GM12878 (cell line): ENCODE measurements at regions not wholly inside any gene's neighbourhood (a gene's known extent, or its start where the extent isn't known, plus 50 kb on each side); places are given as distances from the start of the nearest gene placed in this dataset.

Source experiments
- ATAC-seq: fragments of 200-7000 bp; cut with Tn5 transposase; 3 replicates; pipeline ENCODE4 v1.9.1; 2020; ENCODE audit warnings: mild to moderate bottlenecking, moderate library complexity
- BruUV-seq: library from RNA; stranded (reverse); fragments of 400-500 nt; replicated peaks from 2 replicates; lab custom pipeline; 2021; lab: Mats Ljungman, UMichigan
- CTCF ChIA-PET: fragments of 300-600 bp; sonication (Branson Sonifier 250); formaldehyde crosslinking; extraction: SDS; loops from one replicate; lab custom pipeline; 2021; ENCODE audit warnings: inconsistent platforms; lab: Yijun Ruan, JAX
- POLR2A ChIA-PET: fragments of 350-600 bp; formaldehyde crosslinking; extraction: SDS; loops from one replicate; lab custom pipeline; 2021; ENCODE audit warnings: inconsistent platforms; lab: Charles Lee
- RAD21 ChIA-PET: fragments of 300-600 bp; sonication (Branson Sonifier 250); formaldehyde crosslinking; loops from one replicate; lab custom pipeline; 2023; ENCODE audit warnings: antibody characterized with exemption; ENCODE audit not compliant: unreplicated experiment; lab: Charles Lee
- SMC1A ChIA-PET: fragments of 300-600 bp; sonication (Branson Sonifier 250); formaldehyde crosslinking; loops from one replicate; lab custom pipeline; 2023; ENCODE audit not compliant: unreplicated experiment, uncharacterized antibody; lab: Charles Lee
- DNase-seq: peaks from one replicate; pipeline ENCODE4 v3.0.0-alpha.2; 2011; ENCODE audit warnings: low read depth, low spot score
- FAIRE-seq: peaks from 3 replicates; lab custom pipeline; 2011; peaks lifted over from hg19 to GRCh38; lab: Jason Lieb, UNC
- H2AFZ ChIP-seq: 2 replicates; pipeline ENCODE4 v1.6.0; 2011; ENCODE audit warnings: low read depth, low read length, control low read depth; ENCODE audit not compliant: control insufficient read depth
- H3K27ac ChIP-seq: 2 replicates; pipeline ENCODE4 v1.5.1; 2011; ENCODE audit warnings: control low read depth; ENCODE audit not compliant: control insufficient read depth, insufficient read depth
- H3K27me3 ChIP-seq, 2 experiments: replicated peaks in 1 of 2; 2 replicates each; pipeline versions ENCODE4 v1.6.0 to v1.6.1; 2011; ENCODE audit warnings: low read length in 1 of 2; ENCODE audit not compliant: control insufficient read depth in 2 of 2, insufficient read depth in 2 of 2
- H3K36me3 ChIP-seq, 2 experiments: 2 replicates each; pipeline ENCODE4 v1.5.1; 2011; ENCODE audit warnings: low read length in 1 of 2; ENCODE audit not compliant: control insufficient read depth in 2 of 2, insufficient read depth in 2 of 2
- H3K4me1 ChIP-seq: 2 replicates; pipeline ENCODE4 v1.6.1; 2011; ENCODE audit warnings: mild to moderate bottlenecking, low read length, moderate library complexity, mixed read lengths; ENCODE audit not compliant: control insufficient read depth, insufficient read depth
- H3K4me2 ChIP-seq: 2 replicates; pipeline ENCODE4 v1.6.0; 2011; ENCODE audit warnings: control low read depth; ENCODE audit not compliant: control insufficient read depth, insufficient read depth
- H3K4me3 ChIP-seq: fragments of 200-600 bp; sonication (generic); 2 replicates; pipeline ENCODE4 v1.5.1; 2016
- H3K79me2 ChIP-seq: 2 replicates; pipeline ENCODE4 v1.6.0; 2011; ENCODE audit warnings: low read length; ENCODE audit not compliant: control insufficient read depth, insufficient read depth
- H3K9ac ChIP-seq: 2 replicates; pipeline ENCODE4 v1.8.0; 2011; ENCODE audit warnings: low read length, control low read depth, mixed read lengths; ENCODE audit not compliant: control insufficient read depth, insufficient read depth
- H3K9me3 ChIP-seq: replicated peaks from 3 replicates; pipeline ENCODE4 v1.5.1; 2011; ENCODE audit warnings: mild to moderate bottlenecking, low read length; ENCODE audit not compliant: control insufficient read depth, insufficient read depth
- H4K20me1 ChIP-seq: 2 replicates; pipeline ENCODE4 v1.6.0; 2011; ENCODE audit not compliant: control insufficient read depth, insufficient read depth
- BMI1 ChIP-seq: fragments of 450-650 bp; IDR thresholded peaks from 2 replicates; pipeline ENCODE4 v1.6.1; 2016; ENCODE audit warnings: mild to moderate bottlenecking, moderate library complexity, borderline replicate concordance
- CBX3 ChIP-seq: fragments of 200-600 bp; sonication (generic); IDR thresholded peaks from 2 replicates; pipeline ENCODE4 v1.6.1; 2016; ENCODE audit warnings: low read depth, borderline replicate concordance
- CREB1 ChIP-seq: IDR thresholded peaks from 2 replicates; pipeline ENCODE4 v1.6.1; 2012; ENCODE audit warnings: low read depth, mild to moderate bottlenecking, inconsistent platforms
- GATAD2B ChIP-seq: fragments of 450-650 bp; conservative IDR thresholded peaks from 2 replicates; pipeline ENCODE4 v1.6.1; 2017; ENCODE audit warnings: low read depth, mild to moderate bottlenecking, moderate library complexity
- JUND ChIP-seq: IDR thresholded peaks from 2 replicates; pipeline ENCODE4 v1.6.1; 2012; ENCODE audit warnings: low read depth, mild to moderate bottlenecking, low read length, improper control_type of control experiment, moderate library complexity
- NFXL1 ChIP-seq: fragments of 450-650 bp; IDR thresholded peaks from 2 replicates; pipeline ENCODE4 v1.6.1; 2017; ENCODE audit warnings: antibody characterized with exemption, mild to moderate bottlenecking, borderline replicate concordance
- NFYB ChIP-seq: IDR thresholded peaks from 2 replicates; pipeline ENCODE4 v1.6.1; 2011; ENCODE audit warnings: low read depth, mild to moderate bottlenecking, low read length, improper control_type of control experiment, moderate library complexity; ENCODE audit not compliant: insufficient read depth
- RAD21 ChIP-seq: IDR thresholded peaks from 2 replicates; pipeline ENCODE4 v1.6.1; 2011; ENCODE audit warnings: mild to moderate bottlenecking, low read depth, low read length, moderate library complexity; ENCODE audit not compliant: insufficient read depth
- SMAD1 ChIP-seq: fragments of 450-650 bp; IDR thresholded peaks from 2 replicates; pipeline ENCODE4 v1.6.1; 2018; ENCODE audit warnings: mild to moderate bottlenecking, low read depth; ENCODE audit not compliant: partially characterized antibody
- SPI1 ChIP-seq: IDR thresholded peaks from 2 replicates; pipeline ENCODE4 v1.6.1; 2011; ENCODE audit warnings: low read depth, mild to moderate bottlenecking, low read length, moderate library complexity, borderline replicate concordance; ENCODE audit not compliant: insufficient read depth
- SREBF2 ChIP-seq: IDR thresholded peaks from 2 replicates; pipeline ENCODE4 v1.6.1; 2012; ENCODE audit warnings: mild to moderate bottlenecking, low read length
- STAT3 ChIP-seq: IDR thresholded peaks from 2 replicates; pipeline ENCODE4 v1.6.1; 2011; ENCODE audit warnings: low read depth, low read length, improper control_type of control experiment
- TARDBP ChIP-seq: IDR thresholded peaks from 2 replicates; pipeline ENCODE4 v1.6.1; 2016; ENCODE audit warnings: borderline replicate concordance
- TCF7 ChIP-seq: IDR thresholded peaks from 2 replicates; pipeline ENCODE4 v1.6.1; 2014; ENCODE audit warnings: antibody characterized with exemption, borderline replicate concordance
- WRNIP1 ChIP-seq: IDR thresholded peaks from 2 replicates; pipeline ENCODE4 v1.6.1; 2011; ENCODE audit warnings: low read depth, low read length, improper control_type of control experiment, borderline replicate concordance
- YY1 ChIP-seq: IDR thresholded peaks from 2 replicates; pipeline ENCODE4 v1.6.1; 2011; ENCODE audit warnings: low read depth, mild to moderate bottlenecking, low read length
- WGBS: methylation state at CpG from one replicate; pipeline ENCODE4 v1.1.6; 2016; ENCODE audit warnings: low lambda C conversion rate; ENCODE audit not compliant: insufficient replicate concordance, insufficient coverage; ENCODE audit errors: missing lambda C conversion rate; 5-methylcytosine and 5-hydroxymethylcytosine counted together
- in situ Hi-C: fragments of 300-500 bp; cut with MboI; formaldehyde crosslinking; loops from 9 replicates; pipeline ENCODE4 v1.14.3; 2018; ENCODE audit warnings: mixed read lengths
- intact Hi-C: fragments of 100-400 bp; cut with micrococcal nuclease; formaldehyde crosslinking; loops from one replicate; pipeline ENCODE4 v1.14.2; 2022; ENCODE audit not compliant: unreplicated experiment
- TF ChIP-seq, protein P1 (sequence below): IDR thresholded peaks from 2 replicates; pipeline ENCODE4 v1.6.1; 2011; ENCODE audit warnings: low read depth, mild to moderate bottlenecking, low read length, moderate library complexity, borderline replicate concordance; ENCODE audit errors: extremely low read depth
- TF ChIP-seq, protein P2 (sequence below): fragments of 450-650 bp; formaldehyde crosslinking; IDR thresholded peaks from 2 replicates; pipeline ENCODE4 v1.4.0; 2022; ENCODE audit warnings: mild to moderate bottlenecking, moderate library complexity
- TF ChIP-seq, protein P3 (sequence below): fragments of 450-650 bp; IDR thresholded peaks from 2 replicates; pipeline ENCODE4 v1.6.1; 2018; ENCODE audit warnings: borderline replicate concordance, mild to moderate bottlenecking; ENCODE audit not compliant: partially characterized antibody

GRCh38 chr6:159372333-159372732 lies 203.1 kb downstream of the FNDC1 start:
- intact Hi-C loops, result no loop called here
- ChIA-PET RAD21 (no interaction called here), CTCF (no interaction called here), POLR2A (no interaction called here), SMC1A (no interaction called here)
- 0% methylated on average over 2 of the region's 2 CpGs for WGBS
- Histone ChIP-seq H3K27me3 (peaks cover 0 to 3% of the 10 kb centered on the region in 2 experiments; a peak in 2 of 4 replicates), H3K4me1 (no peaks in the 10 kb centered on the region), H3K4me2 (no peak overlapping the region)
- no peak for TF ChIP-seq SMAD1
- TF ChIP-seq SREBF2, result no peak
- TF ChIP-seq STAT3, result no peak
- TF ChIP-seq JUND, result no peak
- no peak for TF ChIP-seq CBX3
- no peak for TF ChIP-seq NFXL1
- TF ChIP-seq, protein P1, sequence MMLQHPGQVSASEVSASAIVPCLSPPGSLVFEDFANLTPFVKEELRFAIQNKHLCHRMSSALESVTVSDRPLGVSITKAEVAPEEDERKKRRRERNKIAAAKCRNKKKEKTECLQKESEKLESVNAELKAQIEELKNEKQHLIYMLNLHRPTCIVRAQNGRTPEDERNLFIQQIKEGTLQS, result no peak
- no peak for TF ChIP-seq TARDBP
- no peak for TF ChIP-seq GATAD2B
- TF ChIP-seq, protein P2, sequence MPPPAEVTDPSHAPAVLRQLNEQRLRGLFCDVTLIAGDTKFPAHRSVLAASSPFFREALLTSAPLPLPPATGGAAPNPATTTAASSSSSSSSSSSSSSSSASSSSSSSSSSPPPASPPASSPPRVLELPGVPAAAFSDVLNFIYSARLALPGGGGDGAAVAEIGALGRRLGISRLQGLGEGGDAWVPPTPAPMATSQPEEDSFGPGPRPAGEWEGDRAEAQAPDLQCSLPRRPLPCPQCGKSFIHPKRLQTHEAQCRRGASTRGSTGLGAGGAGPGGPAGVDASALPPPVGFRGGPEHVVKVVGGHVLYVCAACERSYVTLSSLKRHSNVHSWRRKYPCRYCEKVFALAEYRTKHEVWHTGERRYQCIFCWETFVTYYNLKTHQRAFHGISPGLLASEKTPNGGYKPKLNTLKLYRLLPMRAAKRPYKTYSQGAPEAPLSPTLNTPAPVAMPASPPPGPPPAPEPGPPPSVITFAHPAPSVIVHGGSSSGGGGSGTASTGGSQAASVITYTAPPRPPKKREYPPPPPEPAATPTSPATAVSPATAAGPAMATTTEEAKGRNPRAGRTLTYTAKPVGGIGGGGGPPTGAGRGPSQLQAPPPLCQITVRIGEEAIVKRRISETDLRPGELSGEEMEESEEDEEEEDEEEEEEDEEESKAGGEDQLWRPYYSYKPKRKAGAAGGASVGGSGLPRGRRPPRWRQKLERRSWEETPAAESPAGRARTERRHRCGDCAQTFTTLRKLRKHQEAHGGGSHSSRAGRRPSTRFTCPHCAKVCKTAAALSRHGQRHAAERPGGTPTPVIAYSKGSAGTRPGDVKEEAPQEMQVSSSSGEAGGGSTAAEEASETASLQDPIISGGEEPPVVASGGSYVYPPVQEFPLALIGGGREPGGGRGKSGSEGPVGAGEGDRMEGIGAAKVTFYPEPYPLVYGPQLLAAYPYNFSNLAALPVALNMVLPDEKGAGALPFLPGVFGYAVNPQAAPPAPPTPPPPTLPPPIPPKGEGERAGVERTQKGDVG (CRISPR knock-in tag), result no peak
- no peak for TF ChIP-seq WRNIP1
- no peak for TF ChIP-seq YY1
- no peak for TF ChIP-seq CREB1
- TF ChIP-seq SPI1, result no peak
- no peak for TF ChIP-seq TCF7
- TF ChIP-seq BMI1, result no peak
- TF ChIP-seq NFYB, result no peak
- no peak for TF ChIP-seq RAD21
- TF ChIP-seq, protein P3, sequence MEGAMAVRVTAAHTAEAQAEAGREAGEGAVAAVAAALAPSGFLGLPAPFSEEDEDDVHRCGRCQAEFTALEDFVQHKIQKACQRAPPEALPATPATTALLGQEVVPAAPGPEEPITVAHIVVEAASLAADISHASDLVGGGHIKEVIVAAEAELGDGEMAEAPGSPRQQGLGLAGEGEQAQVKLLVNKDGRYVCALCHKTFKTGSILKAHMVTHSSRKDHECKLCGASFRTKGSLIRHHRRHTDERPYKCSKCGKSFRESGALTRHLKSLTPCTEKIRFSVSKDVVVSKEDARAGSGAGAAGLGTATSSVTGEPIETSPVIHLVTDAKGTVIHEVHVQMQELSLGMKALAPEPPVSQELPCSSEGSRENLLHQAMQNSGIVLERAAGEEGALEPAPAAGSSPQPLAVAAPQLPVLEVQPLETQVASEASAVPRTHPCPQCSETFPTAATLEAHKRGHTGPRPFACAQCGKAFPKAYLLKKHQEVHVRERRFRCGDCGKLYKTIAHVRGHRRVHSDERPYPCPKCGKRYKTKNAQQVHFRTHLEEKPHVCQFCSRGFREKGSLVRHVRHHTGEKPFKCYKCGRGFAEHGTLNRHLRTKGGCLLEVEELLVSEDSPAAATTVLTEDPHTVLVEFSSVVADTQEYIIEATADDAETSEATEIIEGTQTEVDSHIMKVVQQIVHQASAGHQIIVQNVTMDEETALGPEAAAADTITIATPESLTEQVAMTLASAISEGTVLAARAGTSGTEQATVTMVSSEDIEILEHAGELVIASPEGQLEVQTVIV, result no peak
- TF ChIP-seq, all 136 proteins: peak for 0
- DNase-seq (no peak), FAIRE-seq (no peak), ATAC-seq (no peak)
- H3K4me3 ChIP-seq, result no peak overlapping the region
- H3K9me3 ChIP-seq, result no peaks in the 10 kb centered on the region
- H4K20me1 ChIP-seq, result no peaks in the 10 kb centered on the region
- no peak overlapping the region for H3K27ac ChIP-seq
- no peaks in the 10 kb centered on the region for H3K36me3 ChIP-seq
- no TSS peak for BruUV-seq
- in situ Hi-C loops, result no loop called here
- H2AFZ ChIP-seq, result no peak overlapping the region
- no peak overlapping the region for H3K9ac ChIP-seq
- no peaks in the 10 kb centered on the region for H3K79me2 ChIP-seq
